HG03103 (cell line): ENCODE measurements at regions not wholly inside any gene's neighbourhood (a gene's known extent, or its start where the extent isn't known, plus 50 kb on each side); places are given as distances from the start of the nearest gene placed in this dataset.
"Not testable (repeated sequence)": the region's sequence is repeated elsewhere in the genome, so short reads cannot be mapped to it uniquely, and the experiment has no call there.

Experiments
- ATAC-seq: cut with Tn5 transposase; IDR thresholded peaks from one replicate; pipeline ENCODE4 v1.9.1; 2021; ENCODE audit warnings: low read depth; ENCODE audit not compliant: unreplicated experiment

- peak; percentile 76 for ATAC-seq
These were observed 53.3 kb downstream of the FOXD4L1 start for GRCh38 chr2:113551637-113552318.

- not testable (repeated sequence) for ATAC-seq
These were observed 61.4 kb downstream of the FOXD4L1 start for GRCh38 chr2:113559820-113560219.

DNA sequence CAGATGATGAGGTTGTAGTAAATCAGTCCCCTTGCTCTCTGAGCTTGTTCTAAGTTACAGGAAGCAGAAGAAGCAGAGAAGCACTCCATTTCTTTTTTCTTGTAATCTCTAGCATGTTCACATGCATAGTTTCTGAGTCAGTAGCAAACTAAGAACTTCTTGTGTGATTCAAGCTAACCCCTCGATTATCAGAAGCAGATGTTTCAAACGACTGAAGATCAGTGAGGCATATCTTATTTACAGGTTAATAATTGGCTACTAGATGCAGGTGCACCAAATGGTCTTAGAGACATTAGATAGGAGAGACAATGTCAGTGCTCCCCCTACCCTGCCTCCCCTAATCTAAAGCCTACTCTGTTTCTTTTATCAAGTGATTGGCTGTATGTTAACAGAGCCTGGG, 64.2 kb downstream of the FOXD4L1 start:
- ATAC-seq = peak; percentile 70

DNA sequence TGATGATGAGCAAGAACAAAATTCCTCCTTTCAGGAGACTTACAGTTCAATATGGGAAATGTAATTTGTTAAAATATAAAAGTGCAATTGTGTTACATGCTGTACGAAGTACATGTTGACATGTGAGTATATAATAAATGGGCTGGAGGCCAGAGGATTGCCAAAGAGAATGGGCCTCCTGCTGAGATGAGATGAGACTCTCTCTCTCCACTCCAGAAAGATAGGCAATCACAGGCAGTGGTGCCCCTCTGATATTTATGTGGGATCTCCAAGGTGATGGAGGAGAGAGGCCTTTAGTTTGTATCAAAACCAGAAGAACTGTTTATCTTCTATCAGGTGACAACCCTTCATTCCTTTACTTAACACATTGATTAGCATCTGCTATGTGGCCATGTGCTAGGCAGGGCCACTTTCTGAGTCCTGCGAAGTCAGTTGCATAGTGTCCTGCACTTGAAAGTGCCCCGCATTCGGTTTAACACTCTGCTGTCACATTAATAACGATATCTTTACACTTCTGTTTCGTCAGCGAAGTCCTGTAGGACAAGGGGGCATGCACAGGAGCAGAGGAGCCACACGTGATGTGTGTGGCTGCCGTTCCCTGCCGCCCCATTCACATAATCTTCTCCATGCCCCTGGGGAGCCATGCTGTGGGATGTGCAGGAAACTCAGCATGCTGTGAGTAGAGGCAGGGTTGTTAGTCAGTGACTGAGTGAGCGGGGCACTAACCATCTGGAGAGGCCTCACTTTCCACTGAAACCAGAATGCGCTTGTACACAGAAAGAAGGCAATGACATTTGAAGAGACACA, 60.2 kb upstream of the RABL2A start:
- ATAC-seq = not testable (repeated sequence)

DNA sequence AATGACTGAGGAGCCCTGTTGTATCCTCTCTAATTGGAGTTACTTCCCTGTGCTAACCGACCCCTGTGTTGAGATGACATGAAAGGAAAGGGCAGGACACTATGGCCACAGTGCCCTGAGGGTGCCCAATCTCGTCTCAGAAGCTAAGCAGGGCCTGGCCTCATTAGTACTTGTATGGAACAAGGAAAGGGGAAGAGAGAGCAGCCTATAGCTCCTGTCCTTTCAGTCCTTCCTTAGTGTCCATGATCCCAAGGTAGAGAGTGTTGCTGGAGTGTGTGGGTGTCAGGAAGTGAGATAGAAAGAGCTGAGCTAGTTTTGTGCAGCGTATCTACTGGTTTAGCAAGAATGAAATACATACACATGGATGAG, 59.6 kb upstream of the RABL2A start:
- ATAC-seq = not testable (repeated sequence)

DNA sequence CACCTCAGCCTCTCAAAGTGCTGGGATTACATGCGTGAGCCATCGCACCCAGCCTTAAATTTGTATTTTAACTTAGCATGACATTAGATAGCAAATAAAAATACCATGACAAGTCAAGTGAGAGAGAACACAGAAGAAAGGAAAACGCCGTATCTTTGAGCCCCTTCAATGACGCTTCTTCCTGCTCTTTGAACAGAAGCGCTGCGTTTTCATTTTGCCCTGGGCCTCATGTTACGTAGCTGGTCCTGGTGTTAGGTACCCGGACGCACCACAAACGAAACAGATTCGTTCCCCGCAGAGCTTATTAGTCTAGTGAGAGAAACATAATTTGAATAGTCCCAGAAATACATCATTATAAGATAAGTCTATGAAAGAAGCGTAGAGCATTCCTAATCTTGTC, 58.8 kb upstream of the RABL2A start:
- ATAC-seq = not testable (repeated sequence)

- ATAC-seq = not testable (repeated sequence)
These were observed 57.0 kb upstream of the RABL2A start for GRCh38 chr2:113570082-113570481.

GRCh38 chr2:113570509-113571009, 56.5 kb upstream of the RABL2A start:
- not testable (repeated sequence) for ATAC-seq

GRCh38 chr2:113571482-113572068, 55.5 kb upstream of the RABL2A start:
- ATAC-seq = not testable (repeated sequence)

DNA sequence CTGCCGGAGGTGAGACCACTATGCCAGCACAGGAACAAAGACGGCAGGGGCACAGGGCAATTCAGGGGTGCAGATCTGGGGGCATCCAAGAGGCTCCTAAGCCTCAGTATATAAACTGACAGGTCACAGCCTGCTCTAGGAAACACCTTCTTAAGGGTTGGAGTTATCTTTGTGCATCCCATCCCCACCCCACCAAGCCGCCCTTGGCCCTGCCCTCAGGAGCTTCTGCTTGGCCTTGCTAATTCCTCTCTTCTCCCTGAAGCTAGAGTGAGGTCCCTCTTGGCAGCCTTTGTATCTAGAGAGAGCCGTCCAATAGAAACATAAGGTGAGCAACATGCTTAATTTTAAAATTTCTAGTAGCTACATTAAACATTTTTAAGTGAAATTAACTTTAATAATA, 51.3 kb upstream of the RABL2A start:
- ATAC-seq = not testable (repeated sequence)

DNA sequence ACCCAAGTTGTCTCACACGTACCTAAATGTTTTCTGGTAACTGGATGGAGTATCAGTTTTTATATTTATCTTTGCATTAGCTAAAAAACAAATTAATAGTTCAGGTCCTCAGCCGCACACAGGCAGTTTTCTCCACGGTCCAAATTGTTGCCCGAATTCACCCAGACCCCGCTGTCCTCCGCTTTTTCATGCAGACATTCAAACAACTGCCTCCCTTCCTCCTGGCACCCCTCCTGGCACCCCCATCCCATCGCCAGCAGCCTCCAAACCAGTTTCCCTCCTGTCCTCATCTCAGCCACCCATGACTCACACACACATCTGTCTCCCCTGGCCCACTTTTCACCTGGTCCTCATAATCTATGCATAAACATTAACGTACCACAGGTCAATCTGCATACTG, 50.7 kb upstream of the RABL2A start:
- ATAC-seq = not testable (repeated sequence)
